ENCODE measurements at regions not wholly inside any gene's neighbourhood (a gene's known extent, or its start where the extent isn't known, plus 50 kb on each side); places are given as distances from the start of the nearest gene placed in this dataset.

DNA sequence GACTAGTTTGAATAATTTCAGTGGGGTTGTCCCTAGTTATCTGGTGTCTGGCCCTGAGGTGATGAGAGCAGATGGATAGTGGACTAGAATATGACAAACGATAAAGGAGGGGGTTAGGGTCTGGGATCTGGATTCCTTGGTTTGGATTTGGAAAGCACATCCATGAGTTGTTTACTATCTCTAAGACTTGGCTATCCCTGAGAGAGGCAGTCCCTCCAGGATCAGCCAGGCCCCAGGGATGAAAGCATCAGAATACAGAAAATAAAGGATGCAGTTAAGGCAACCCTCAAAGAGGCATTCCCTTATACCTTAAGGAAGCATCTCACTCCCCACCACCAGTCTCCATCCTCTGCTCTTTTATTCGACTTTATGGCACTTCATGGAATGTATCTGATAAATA lies 230.7 kb downstream of the NHLRC3 start:
- TF ChIP-seq POLR2A (IDR thresholded peaks at IDR 0.05) (no peak), POLR2AphosphoS5 (IDR thresholded peaks at IDR 0.05) (no peak), EP300 (IDR thresholded peaks at IDR 0.05) (no peak)
- TF ChIP-seq, protein P1, sequence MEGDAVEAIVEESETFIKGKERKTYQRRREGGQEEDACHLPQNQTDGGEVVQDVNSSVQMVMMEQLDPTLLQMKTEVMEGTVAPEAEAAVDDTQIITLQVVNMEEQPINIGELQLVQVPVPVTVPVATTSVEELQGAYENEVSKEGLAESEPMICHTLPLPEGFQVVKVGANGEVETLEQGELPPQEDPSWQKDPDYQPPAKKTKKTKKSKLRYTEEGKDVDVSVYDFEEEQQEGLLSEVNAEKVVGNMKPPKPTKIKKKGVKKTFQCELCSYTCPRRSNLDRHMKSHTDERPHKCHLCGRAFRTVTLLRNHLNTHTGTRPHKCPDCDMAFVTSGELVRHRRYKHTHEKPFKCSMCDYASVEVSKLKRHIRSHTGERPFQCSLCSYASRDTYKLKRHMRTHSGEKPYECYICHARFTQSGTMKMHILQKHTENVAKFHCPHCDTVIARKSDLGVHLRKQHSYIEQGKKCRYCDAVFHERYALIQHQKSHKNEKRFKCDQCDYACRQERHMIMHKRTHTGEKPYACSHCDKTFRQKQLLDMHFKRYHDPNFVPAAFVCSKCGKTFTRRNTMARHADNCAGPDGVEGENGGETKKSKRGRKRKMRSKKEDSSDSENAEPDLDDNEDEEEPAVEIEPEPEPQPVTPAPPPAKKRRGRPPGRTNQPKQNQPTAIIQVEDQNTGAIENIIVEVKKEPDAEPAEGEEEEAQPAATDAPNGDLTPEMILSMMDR (IDR thresholded peaks at IDR 0.05), result no peak
- 69 to 82% methylated on average over 1 to 2 of the region's 2 CpGs for WGBS, 2 donors (ENCODE audit: low coverage in 1 of 2)
- no peak for ATAC-seq
- Histone ChIP-seq H3K4me1 (no peaks in the 10 kb centered on the region), H3K4me3 (no peak overlapping the region), H3K9me3 (no peaks in the 10 kb centered on the region), H3K27ac (no peak overlapping the region), H3K36me3 (no peaks in the 10 kb centered on the region), H3K27me3 (no peaks in the 10 kb centered on the region)

DNA sequence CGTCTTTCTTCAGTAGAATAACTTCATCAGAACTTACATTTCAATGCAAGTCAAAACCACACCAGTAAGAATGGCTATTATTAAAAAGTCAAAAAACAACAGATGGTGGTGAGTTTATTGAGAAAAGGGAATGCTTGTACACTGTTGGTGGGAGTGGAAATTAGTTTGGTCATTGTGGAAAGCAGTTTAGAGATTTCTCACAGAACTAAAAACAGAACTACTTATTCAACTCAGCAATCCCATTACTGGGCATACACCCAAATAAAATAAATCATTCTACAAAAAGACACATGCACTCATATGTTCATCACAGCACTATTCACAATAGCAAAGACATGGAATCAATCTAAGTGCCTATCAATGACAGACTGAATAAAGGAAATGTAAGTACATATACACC lies 231.2 kb downstream of the NHLRC3 start:
- no peaks in the 10 kb centered on the region for H3K9me3 ChIP-seq

GRCh38 chr13:39272994-39273393 lies 234.7 kb downstream of the NHLRC3 start:
- TF ChIP-seq EP300 (IDR thresholded peaks at IDR 0.05), result no peak
- Histone ChIP-seq H3K27me3 (no peaks in the 10 kb centered on the region), H3K27ac (no peak overlapping the region), H3K4me3 (no peak overlapping the region), H3K4me1 (no peaks in the 10 kb centered on the region), H3K36me3 (no peaks in the 10 kb centered on the region), H3K9me3 (no peaks in the 10 kb centered on the region)
- 75 to 82% methylated on average over 1 of the region's 1 CpG for WGBS, 2 donors (ENCODE audit: low coverage in 1 of 2)
- no peak for ATAC-seq

More for the DNA sequence above, 231.2 kb downstream of the NHLRC3 start:
- no peak overlapping the region for H3K27ac ChIP-seq
- H3K4me3 ChIP-seq, result no peak overlapping the region
- no peaks in the 10 kb centered on the region for H3K4me1 ChIP-seq
- TF ChIP-seq, protein P1 (IDR thresholded peaks at IDR 0.05), result no peak
- TF ChIP-seq POLR2AphosphoS5 (IDR thresholded peaks at IDR 0.05) (no peak), EP300 (IDR thresholded peaks at IDR 0.05) (no peak), POLR2A (IDR thresholded peaks at IDR 0.05) (no peak)
- whole genome bisulfite sequencing, 2 donors (ENCODE audit: low coverage in 1 of 2), result 85 to 87% methylated on average over 1 of the region's 1 CpG
- no peaks in the 10 kb centered on the region for H3K36me3 ChIP-seq
- ATAC-seq, result no peak
- H3K27me3 ChIP-seq, result no peaks in the 10 kb centered on the region

- no peak overlapping the region for H3K27ac ChIP-seq
- no peak for TF ChIP-seq POLR2A (IDR thresholded peaks at IDR 0.05)
- TF ChIP-seq, protein P1 (IDR thresholded peaks at IDR 0.05), result peak in 3 of 4 experiments; percentile 16 to 37 (median 25)
- 62 to 74% methylated on average over 4 to 5 of the region's 6 CpGs for WGBS, 2 donors (ENCODE audit: low coverage in 1 of 2)
- no peaks in the 10 kb centered on the region for H3K27me3 ChIP-seq
- no peaks in the 10 kb centered on the region for H3K36me3 ChIP-seq
- no peak overlapping the region for H3K4me3 ChIP-seq
- ATAC-seq, result no peak
- H3K4me1 ChIP-seq, result no peaks in the 10 kb centered on the region
- no peaks in the 10 kb centered on the region for H3K9me3 ChIP-seq
These were observed 235.9 kb downstream of the NHLRC3 start for GRCh38 chr13:39273953-39274738.

DNA sequence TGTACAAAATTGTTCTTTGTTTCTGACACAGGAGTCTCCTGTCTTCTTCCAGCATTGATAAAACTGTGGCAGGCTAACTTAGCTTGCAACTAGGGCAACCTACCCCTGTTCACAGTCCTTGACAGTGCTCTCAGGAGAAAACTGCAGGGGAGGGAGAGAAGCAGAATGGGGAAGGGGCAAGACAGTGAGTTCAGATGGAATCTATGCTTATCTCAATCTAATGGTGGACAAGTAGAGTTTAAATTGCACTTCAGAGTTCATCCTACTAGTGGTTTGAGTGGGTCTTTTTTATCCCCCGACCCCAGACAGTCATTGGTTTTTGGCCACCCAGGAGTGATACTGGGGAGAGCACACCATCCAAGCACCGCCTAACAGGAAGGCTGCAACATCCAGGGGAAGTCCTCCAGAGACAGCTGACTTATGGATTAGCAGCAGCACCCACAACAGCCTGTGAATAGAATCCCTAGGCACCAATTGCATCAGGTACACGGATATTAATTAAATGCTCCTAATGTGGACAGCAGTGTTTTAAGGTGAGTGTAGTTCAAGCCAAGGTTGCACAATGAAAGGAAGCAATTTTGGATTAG lies 236.6 kb downstream of the NHLRC3 start:
- Histone ChIP-seq H3K27me3 (no peaks in the 10 kb centered on the region), H3K36me3 (no peaks in the 10 kb centered on the region), H3K4me1 (no peaks in the 10 kb centered on the region), H3K4me3 (no peak overlapping the region), H3K9me3 (no peaks in the 10 kb centered on the region), H3K27ac (no peak overlapping the region)
- 43 to 63% methylated on average over 1 to 3 of the region's 3 CpGs for WGBS, 2 donors (ENCODE audit: low coverage in 1 of 2)
- no peak for ATAC-seq
- TF ChIP-seq POLR2AphosphoS5 (IDR thresholded peaks at IDR 0.05) (no peak), POLR2A (IDR thresholded peaks at IDR 0.05) (no peak), EP300 (IDR thresholded peaks at IDR 0.05) (no peak)
- TF ChIP-seq, protein P1 (IDR thresholded peaks at IDR 0.05), result no peak
